ENCODE measurements at regions not wholly inside any gene's neighbourhood (a gene's known extent, or its start where the extent isn't known, plus 50 kb on each side); places are given as distances from the start of the nearest gene placed in this dataset.
"Not testable (repeated sequence)": the region's sequence is repeated elsewhere in the genome, so short reads cannot be mapped to it uniquely, and the experiment has no call there.

GRCh38 chr13:66237411-66238062 lies 992.6 kb downstream of the PCDH9 start:
- no peak for DNase-seq

- DNase-seq: no peak
Measured at GRCh38 chr13:66234159-66234558, 996.0 kb downstream of the PCDH9 start.

GRCh38 chr13:66231958-66232357 lies 998.2 kb downstream of the PCDH9 start:
- not testable (repeated sequence) for DNase-seq

- no peak for DNase-seq
Measured at GRCh38 chr13:66225072-66225471, 1005.1 kb downstream of the PCDH9 start.

GRCh38 chr13:66224663-66225062 lies 1005.5 kb downstream of the PCDH9 start:
- no peak for DNase-seq

GRCh38 chr13:66222926-66223325 lies 1007.2 kb downstream of the PCDH9 start:
- DNase-seq: no peak

GRCh38 chr13:66222127-66222526 lies 1008.0 kb downstream of the PCDH9 start:
- DNase-seq: no peak

- DNase-seq: no peak
Measured at GRCh38 chr13:66219506-66219905, 1010.6 kb downstream of the PCDH9 start.

- DNase-seq: no peak
Measured at GRCh38 chr13:66218583-66218982, 1011.6 kb downstream of the PCDH9 start.

- peak; percentile 26 for DNase-seq
Measured at GRCh38 chr13:66216728-66217127, 1013.4 kb downstream of the PCDH9 start.

GRCh38 chr13:66214467-66214866 lies 1015.7 kb downstream of the PCDH9 start:
- DNase-seq: no peak

- no peak for DNase-seq
Measured at GRCh38 chr13:66212511-66212910, 1017.6 kb downstream of the PCDH9 start.

- peak; percentile 6 for DNase-seq
Measured at GRCh38 chr13:66210677-66211076, 1019.5 kb downstream of the PCDH9 start.

GRCh38 chr13:66208589-66208988 lies 1021.5 kb downstream of the PCDH9 start:
- no peak for DNase-seq

- no peak for DNase-seq
Measured at GRCh38 chr13:66207610-66208009, 1022.5 kb downstream of the PCDH9 start.

- no peak for DNase-seq
Measured at GRCh38 chr13:66205807-66206206, 1024.3 kb downstream of the PCDH9 start.

GRCh38 chr13:66200555-66200954 lies 1029.6 kb downstream of the PCDH9 start:
- DNase-seq: no peak

GRCh38 chr13:66195238-66195637 lies 1034.9 kb downstream of the PCDH9 start:
- DNase-seq: no peak

GRCh38 chr13:66189986-66190385 lies 1040.2 kb downstream of the PCDH9 start:
- no peak for DNase-seq

GRCh38 chr13:66180836-66181235 lies 1049.3 kb downstream of the PCDH9 start:
- DNase-seq: no peak

- DNase-seq: no peak
Measured at GRCh38 chr13:66171920-66172319, 1058.2 kb downstream of the PCDH9 start.

GRCh38 chr13:66162470-66162869 lies 1067.7 kb downstream of the PCDH9 start:
- DNase-seq: no peak

- DNase-seq: no peak
Measured at GRCh38 chr13:66159511-66159910, 1070.6 kb downstream of the PCDH9 start.

GRCh38 chr13:66154976-66155375 lies 1075.2 kb downstream of the PCDH9 start:
- DNase-seq: no peak
